ENCODE measurements at regions not wholly inside any gene's neighbourhood (a gene's known extent, or its start where the extent isn't known, plus 50 kb on each side); places are given as distances from the start of the nearest gene placed in this dataset.

GRCh38 chr17:59469786-59470485 is 95.5 kb upstream of the DHX40 start:
- Histone ChIP-seq H3K79me2 (ENCODE audit: control insufficient read depth, insufficient read depth, low read length) (no peaks in the 10 kb centered on the region), H3K9me3 (replicated peaks; ENCODE audit: control insufficient read depth, insufficient read depth, low read length) (no peaks in the 10 kb centered on the region), H3K4me1 (ENCODE audit: control insufficient read depth, insufficient read depth, low read length) (no peaks in the 10 kb centered on the region), H3K4me2 (ENCODE audit: control insufficient read depth, insufficient read depth) (no peak overlapping the region), H3K27ac (ENCODE audit: control insufficient read depth, insufficient read depth) (no peak overlapping the region), H3K36me3 (ENCODE audit: control insufficient read depth in 2 of 2, insufficient read depth in 2 of 2, low read length in 1 of 2) (no peaks in the 10 kb centered on the region), H2AFZ (ENCODE audit: control insufficient read depth, low read depth, low read length) (no peak overlapping the region), H3K27me3 (replicated peaks in 1 of 2; ENCODE audit: control insufficient read depth in 2 of 2, insufficient read depth in 2 of 2, low read length in 1 of 2) (no peaks in the 10 kb centered on the region), H4K20me1 (ENCODE audit: control insufficient read depth, insufficient read depth) (no peaks in the 10 kb centered on the region), H3K4me3 (no peak overlapping the region), H3K9ac (ENCODE audit: control insufficient read depth, insufficient read depth, low read length) (no peak overlapping the region)
- POLR2A ChIA-PET, result no interaction called here
- RAD21 ChIA-PET (ENCODE audit: unreplicated experiment), result no interaction called here
- FAIRE-seq (no peak), ATAC-seq (no peak), DNase-seq (ENCODE audit: low read depth, low spot score) (no peak)
- in situ Hi-C loops (cut with MboI), result no loop called here
- no TSS peak for BruUV-seq (replicated peaks)
- 22% methylated on average over 8 of the region's 8 CpGs for whole genome bisulfite sequencing (ENCODE audit: insufficient coverage, insufficient replicate concordance, low lambda C conversion rate, missing lambda C conversion rate)
- intact Hi-C loops (cut with micrococcal nuclease; ENCODE audit: unreplicated experiment), result no loop called here
- CTCF ChIA-PET, result no interaction called here
- SMC1A ChIA-PET (ENCODE audit: uncharacterized antibody, unreplicated experiment), result no interaction called here
- TF ChIP-seq ZBED1 (IDR thresholded peaks at IDR 0.05; ENCODE audit: borderline replicate concordance) (no peak), ZNF207 (IDR thresholded peaks at IDR 0.05; ENCODE audit: borderline replicate concordance) (no peak), ZNF384 (IDR thresholded peaks at IDR 0.05; ENCODE audit: borderline replicate concordance, low read depth, low read length) (no peak), SREBF1 (IDR thresholded peaks at IDR 0.05; ENCODE audit: low read length) (no peak), NFYB (IDR thresholded peaks at IDR 0.05; ENCODE audit: insufficient read depth, low read depth, low read length) (no peak), CHD1 (IDR thresholded peaks at IDR 0.05; ENCODE audit: low read depth, low read length) (no peak), ZNF592 (IDR thresholded peaks at IDR 0.05) (no peak), ZZZ3 (IDR thresholded peaks at IDR 0.05; ENCODE audit: control insufficient read depth, insufficient read length, low read depth) (no peak), MLLT1 (IDR thresholded peaks at IDR 0.05) (no peak), FOXM1 (IDR thresholded peaks at IDR 0.05; ENCODE audit: low read depth, low read length) (no peak), POLR2AphosphoS5 (IDR thresholded peaks at IDR 0.05; ENCODE audit: low read length) (no peak), ZBTB40 (IDR thresholded peaks at IDR 0.05; ENCODE audit: borderline replicate concordance) (no peak), TAF1 (IDR thresholded peaks at IDR 0.05; ENCODE audit: borderline replicate concordance, low read depth, low read length) (no peak), HDGF (IDR thresholded peaks at IDR 0.05) (no peak), EP300 (IDR thresholded peaks at IDR 0.05; ENCODE audit: borderline replicate concordance in 1 of 2, control insufficient read depth in 1 of 2, low read depth in 2 of 2, low read length in 2 of 2) (no peak), RCOR1 (conservative IDR thresholded peaks at IDR 0.05; ENCODE audit: low read depth, low read length) (no peak)
